ENCODE measurements at regions not wholly inside any gene's neighbourhood (a gene's known extent, or its start where the extent isn't known, plus 50 kb on each side); places are given as distances from the start of the nearest gene placed in this dataset.

- no peak for DNase-seq (ENCODE audit: low read depth in 2 of 2)
These were observed 2775.0 kb downstream of the PCDH9 start for GRCh38 chr13:64455124-64455523.

- DNase-seq (ENCODE audit: low read depth in 2 of 2) = no peak
These were observed 2776.3 kb downstream of the PCDH9 start for GRCh38 chr13:64453831-64454230.

DNA sequence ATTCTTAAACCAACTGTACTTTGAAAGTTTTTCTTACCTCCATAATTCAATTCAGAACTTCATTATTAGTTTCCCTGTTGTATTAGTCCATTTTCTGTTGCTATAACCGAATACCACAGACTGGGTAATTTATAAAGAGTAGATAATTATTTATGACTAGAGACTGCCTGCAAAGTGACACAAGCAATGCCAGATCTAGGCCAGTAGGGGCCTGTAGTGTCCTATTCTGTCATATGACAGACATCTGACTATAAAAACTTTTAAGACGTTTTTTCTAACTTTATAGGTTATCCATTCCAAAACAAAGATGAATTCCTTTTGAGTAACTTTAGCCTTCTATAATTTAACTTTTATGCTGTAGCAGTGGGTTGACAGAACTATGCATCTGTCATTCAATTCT is 2783.8 kb downstream of the PCDH9 start:
- no peak for DNase-seq (ENCODE audit: low read depth in 2 of 2)

- no peak for DNase-seq (ENCODE audit: low read depth in 2 of 2)
These were observed 2788.4 kb downstream of the PCDH9 start for GRCh38 chr13:64441740-64442139.

- no peak for DNase-seq (ENCODE audit: low read depth in 2 of 2)
These were observed 2792.1 kb downstream of the PCDH9 start for GRCh38 chr13:64438084-64438483.

DNA sequence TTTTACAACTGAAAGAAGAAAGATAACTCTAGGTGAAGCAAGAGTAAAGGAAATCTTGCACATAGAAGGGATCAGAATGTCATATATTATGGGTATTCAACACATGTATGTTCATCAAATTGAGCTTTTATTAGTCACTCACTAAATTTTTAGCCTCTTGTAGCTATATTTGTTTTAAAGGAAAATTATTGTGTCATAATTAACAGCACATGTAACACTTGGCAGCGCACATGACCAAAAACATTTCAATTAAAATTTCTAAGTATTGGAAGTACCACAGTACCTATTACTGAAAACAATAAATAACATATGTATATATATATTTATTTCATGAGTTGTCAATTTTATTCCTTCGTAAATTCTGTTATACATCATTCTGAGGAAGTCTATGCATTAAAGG is 2800.4 kb downstream of the PCDH9 start:
- DNase-seq (ENCODE audit: low read depth in 2 of 2) = peak; percentile 25 to 34

- DNase-seq (ENCODE audit: low read depth in 2 of 2) = peak; percentile 8 to 12
These were observed 2801.9 kb downstream of the PCDH9 start for GRCh38 chr13:64428196-64428595.

- no peak for DNase-seq (ENCODE audit: low read depth in 2 of 2)
These were observed 2806.7 kb downstream of the PCDH9 start for GRCh38 chr13:64423467-64423866.

- DNase-seq (ENCODE audit: low read depth in 2 of 2) = no peak
These were observed 2810.0 kb downstream of the PCDH9 start for GRCh38 chr13:64420181-64420580.

DNA sequence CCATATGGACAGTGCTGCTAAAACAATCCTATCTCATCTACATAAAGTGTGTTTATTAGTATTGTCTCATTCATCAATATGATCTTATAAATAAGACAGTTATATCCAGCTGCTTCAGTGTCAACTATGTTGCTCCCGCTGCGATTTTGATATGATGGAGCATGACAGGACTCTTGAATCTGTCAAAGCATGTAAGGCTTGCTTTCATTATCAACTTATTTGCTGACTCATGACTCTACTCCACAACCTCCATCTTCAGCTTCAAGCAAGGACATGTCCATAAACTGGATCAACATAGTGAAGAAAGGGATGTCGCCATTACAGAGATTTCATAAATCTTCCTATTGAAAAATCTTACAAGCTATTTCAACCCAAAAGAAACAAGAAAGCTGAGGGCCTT is 2812.6 kb downstream of the PCDH9 start:
- DNase-seq (ENCODE audit: low read depth in 2 of 2) = no peak

DNA sequence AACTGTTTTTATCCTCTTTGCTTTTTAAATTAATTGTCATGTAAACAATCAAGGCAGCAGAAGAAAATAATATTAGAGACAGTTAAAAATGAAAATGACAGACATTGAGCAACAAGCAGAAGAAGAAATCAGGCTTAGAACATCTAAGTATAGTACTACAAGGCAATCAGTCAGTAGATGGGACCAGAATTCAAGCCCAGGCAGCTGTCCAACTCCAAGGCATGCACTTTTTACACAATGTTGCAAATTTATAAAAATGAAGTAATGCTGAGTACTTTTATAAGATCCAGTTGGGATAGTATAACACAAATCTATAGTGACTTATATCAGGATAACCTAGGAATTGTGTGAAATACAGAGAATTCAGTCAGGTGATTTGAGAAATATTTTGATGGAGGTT is 2815.8 kb downstream of the PCDH9 start:
- DNase-seq (ENCODE audit: low read depth in 2 of 2) = no peak

DNA sequence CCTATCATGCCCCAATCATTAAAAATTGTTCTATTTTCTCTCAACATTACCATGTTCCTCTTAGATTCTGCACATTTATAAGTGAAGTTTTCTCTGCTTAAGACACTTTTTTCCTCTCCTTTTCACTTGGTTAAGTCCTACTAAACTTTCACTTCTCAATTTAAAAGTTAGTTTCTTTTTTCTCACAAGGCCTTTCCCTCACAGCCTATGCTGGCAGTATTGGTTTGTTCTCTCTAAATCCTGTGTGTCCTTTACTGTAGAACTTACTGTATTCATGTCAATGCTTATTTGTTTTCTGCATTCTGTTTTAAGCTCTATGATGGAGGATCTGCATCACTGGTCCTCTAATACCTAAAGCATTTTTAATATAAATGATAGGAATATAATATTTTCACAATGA is 2816.6 kb downstream of the PCDH9 start:
- no peak for DNase-seq (ENCODE audit: low read depth in 2 of 2)

- no peak for DNase-seq (ENCODE audit: low read depth in 2 of 2)
These were observed 2819.7 kb downstream of the PCDH9 start for GRCh38 chr13:64410276-64411053.

GRCh38 chr13:64397701-64398100 is 2832.4 kb downstream of the PCDH9 start:
- DNase-seq (ENCODE audit: low read depth in 2 of 2) = peak; percentile 4 to 11

DNA sequence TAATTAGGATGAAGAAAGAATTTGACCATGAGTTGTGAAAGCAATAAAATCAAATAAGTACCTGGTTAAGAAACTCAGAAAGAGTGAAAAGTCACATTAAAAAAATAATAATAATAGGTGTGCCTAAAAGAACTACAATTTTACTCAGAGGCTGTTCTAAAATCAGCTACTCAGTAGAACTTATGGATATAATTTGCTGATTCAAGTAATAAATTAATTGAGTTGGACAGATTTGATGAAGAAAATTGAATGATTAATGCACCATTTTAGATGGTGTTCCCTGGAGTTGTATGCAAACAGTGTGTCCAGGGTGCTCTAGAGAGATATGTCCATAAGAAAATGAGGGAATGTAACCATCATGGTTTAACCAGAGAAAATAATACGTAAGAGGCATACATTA is 2852.5 kb downstream of the PCDH9 start:
- DNase-seq (ENCODE audit: low read depth in 2 of 2) = no peak

DNA sequence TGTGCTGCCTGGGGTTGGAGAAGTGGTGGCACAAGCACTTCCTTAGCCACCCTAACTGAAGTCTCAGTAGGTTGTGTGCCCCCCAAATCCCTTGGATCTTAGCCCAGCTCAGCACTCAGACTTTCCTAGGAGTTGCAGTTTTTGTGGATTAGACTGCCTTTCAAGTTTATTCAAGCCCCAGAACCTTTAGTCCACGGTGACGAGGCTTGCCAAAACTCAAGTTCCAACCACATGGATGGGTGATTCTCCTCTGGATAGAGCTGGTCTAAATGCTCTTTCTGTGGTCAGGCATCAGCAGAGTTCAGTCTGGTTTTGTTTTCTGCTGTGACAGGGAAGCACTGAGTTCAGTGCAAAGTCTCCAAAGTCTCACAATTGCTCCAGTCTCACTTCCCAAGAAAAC is 2858.7 kb downstream of the PCDH9 start:
- no peak for DNase-seq (ENCODE audit: low read depth in 2 of 2)

DNA sequence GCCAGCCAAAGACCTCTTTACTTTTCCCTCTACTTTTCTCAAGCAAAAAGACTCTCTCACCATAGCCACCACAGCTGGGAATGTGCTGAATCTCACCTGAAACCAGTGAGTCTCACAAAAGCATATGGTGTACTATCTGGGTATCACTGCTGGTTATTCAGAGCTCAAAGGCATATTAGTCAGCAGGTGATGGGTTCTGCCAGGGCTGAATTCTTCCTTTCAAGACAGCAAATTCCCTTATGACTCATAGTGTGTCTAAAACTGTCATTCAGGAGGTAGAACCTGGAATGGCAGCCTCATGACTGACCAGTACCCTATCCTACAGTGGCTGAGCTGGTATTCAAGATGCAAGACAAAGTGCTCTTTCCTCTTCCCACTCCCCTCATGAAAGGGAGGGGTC is 2859.1 kb downstream of the PCDH9 start:
- DNase-seq (ENCODE audit: low read depth in 2 of 2) = no peak

GRCh38 chr13:64369121-64369520 is 2861.0 kb downstream of the PCDH9 start:
- DNase-seq (ENCODE audit: low read depth in 2 of 2) = no peak

DNA sequence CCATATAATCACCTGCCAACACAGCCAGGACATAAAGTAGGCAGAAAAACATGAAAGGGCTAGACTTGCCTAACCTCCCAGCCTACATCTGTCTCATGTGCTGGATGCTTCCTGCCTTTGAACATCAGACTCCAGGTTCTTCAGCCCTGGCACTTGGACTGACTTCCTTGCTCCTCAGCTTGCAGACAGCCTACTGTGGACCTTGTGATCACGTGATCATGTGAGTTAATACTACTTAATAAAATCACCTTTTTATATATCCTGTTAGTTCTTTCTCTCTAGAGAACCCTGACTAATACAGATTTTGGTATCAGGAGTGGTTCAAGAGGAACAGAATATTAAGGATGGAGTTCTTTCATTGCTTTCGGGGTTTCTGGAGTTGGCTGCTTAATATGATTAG is 2867.6 kb downstream of the PCDH9 start:
- DNase-seq (ENCODE audit: low read depth in 2 of 2) = no peak

DNA sequence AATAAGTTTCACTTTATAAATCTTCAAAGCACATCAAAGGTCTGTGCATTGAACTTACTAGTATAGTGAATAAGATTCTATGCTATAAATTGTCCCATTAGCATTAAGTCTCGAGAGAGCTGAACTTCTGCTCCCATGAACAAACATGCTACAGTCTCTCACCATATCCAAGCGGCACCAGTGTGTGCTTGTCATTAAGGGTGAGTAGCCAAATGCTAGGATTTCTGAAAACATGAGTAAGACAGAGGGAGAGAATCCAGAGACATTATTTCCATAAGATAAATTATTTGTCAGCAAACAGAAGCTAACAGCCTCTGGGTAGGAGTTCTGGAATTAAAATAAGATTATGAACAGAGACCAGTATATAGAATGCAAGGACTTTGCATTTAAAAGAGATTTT is 2882.5 kb downstream of the PCDH9 start:
- DNase-seq (ENCODE audit: low read depth in 2 of 2) = no peak

GRCh38 chr13:64339373-64340063 is 2890.6 kb downstream of the PCDH9 start:
- no peak for DNase-seq (ENCODE audit: low read depth in 2 of 2)

DNA sequence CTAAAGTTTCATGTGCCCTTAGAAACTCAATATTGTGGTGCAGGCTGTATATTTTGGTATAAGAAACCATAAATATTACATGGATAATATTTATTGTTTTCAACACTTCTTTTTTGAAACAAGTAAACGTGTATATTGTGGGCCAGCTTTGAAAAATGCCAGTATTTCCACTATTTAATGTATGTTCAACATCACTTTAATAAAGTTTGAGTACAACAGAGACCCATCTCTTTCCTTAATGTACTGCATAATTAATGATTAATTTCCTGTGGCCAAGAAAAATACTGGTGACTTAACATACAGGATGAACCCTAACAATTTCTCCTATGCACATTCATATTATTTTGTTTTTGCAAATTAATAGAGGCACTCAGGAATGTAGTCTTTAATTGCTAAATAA is 2891.5 kb downstream of the PCDH9 start:
- DNase-seq (ENCODE audit: low read depth in 2 of 2) = no peak

GRCh38 chr13:64333888-64334287 is 2896.2 kb downstream of the PCDH9 start:
- no peak for DNase-seq (ENCODE audit: low read depth in 2 of 2)

DNA sequence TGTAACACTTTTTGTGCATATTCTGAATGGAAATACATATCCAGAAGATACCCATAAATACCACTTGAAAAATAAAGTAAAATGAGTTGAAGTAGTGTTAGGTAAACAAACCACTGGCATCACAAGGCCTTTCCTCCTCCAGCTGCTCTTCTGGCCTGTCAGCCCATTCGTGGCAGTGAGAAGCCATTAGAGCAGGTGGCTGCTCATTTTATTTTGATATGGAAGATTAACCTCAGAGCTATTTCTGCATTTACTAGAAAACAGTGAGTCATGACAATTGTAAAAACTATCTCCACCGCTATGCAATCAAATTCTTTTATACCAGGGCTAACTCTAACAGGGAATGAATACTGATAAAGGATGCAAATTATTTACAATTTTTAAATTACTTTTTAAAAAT is 2898.1 kb downstream of the PCDH9 start:
- no peak for DNase-seq (ENCODE audit: low read depth in 2 of 2)
